ENCODE measurements at regions not wholly inside any gene's neighbourhood (a gene's known extent, or its start where the extent isn't known, plus 50 kb on each side); places are given as distances from the start of the nearest gene placed in this dataset.

DNA sequence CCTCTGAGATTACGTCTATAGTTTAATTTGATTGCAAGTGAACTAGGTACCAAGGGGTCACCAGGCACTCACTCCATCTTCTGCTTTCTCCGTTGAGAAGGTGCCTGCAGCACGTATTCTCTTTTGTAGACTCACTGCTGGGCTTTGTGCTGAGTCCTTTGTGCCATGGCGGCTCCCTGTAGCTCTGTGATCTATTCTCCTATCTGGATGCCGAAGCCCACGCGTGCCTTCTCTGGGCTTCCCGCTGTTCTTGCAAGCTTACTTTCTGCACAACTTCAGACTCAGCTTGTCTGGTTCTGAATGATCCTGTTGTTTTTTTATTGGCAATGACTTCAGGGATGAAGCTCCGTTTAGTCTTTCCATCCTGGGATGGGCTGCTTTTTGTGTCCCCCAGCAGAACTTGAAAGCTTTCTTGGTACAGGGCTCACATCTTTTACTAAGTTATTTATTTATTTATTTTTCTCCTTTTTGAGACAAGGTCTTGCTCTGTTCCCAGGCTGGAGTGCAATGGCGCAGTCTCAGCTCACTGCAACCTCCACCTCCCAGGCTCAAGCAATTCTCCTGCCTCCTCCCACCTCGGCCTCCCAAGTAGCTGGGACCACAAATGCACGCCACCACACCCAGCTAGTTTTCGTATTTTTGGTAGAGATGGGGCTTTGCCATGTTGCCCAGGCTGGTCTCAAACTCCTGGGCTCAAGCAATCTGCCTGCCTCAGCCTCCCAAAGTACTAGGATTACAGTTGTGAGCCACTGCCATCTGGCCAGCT, 100.9 kb upstream of the NKX1-1 start:
- no peak overlapping the region for H2AFZ ChIP-seq (ENCODE audit: low read depth, low read length)
- H3K27me3 ChIP-seq (ENCODE audit: control insufficient read depth in 2 of 2, insufficient read depth in 2 of 2, low read length in 2 of 2): no peaks in the 10 kb centered on the region
- H3K9ac ChIP-seq (replicated peaks; ENCODE audit: extremely low read depth, insufficient read depth, low read length): no peak overlapping the region
- CTCF ChIA-PET: interaction anchor here (0.9 kb wide), 1 partner anchor 35 kb away, joined by 3 read pairs; no protein-coding TSS in a partner anchor
- no peaks in the 10 kb centered on the region for H3K79me2 ChIP-seq (ENCODE audit: control insufficient read depth, insufficient read depth, low read length)
- dilution Hi-C loops (cut with MboI; ENCODE audit: extremely low pct_ligation_motif_present, low sequenced_read_pairs) (no loop called here), intact Hi-C loops (cut with micrococcal nuclease) (no loop called here)
- no peaks in the 10 kb centered on the region for H3K9me1 ChIP-seq (replicated peaks; ENCODE audit: control insufficient read depth, extremely low read depth, insufficient read depth, low read length)
- no peaks in the 10 kb centered on the region for H3K4me1 ChIP-seq (ENCODE audit: control insufficient read depth, extremely low read depth, insufficient read depth, low read length)
- BruUV-seq (replicated peaks): no TSS peak
- POLR2A ChIA-PET: no interaction called here
- FAIRE-seq: no peak
- no peaks in the 10 kb centered on the region for H3K9me3 ChIP-seq (replicated peaks; ENCODE audit: control insufficient read depth, insufficient read depth, low read length)
- no peak overlapping the region for H3K4me2 ChIP-seq (ENCODE audit: insufficient read depth, low read length)
- TF ChIP-seq, protein P1, sequence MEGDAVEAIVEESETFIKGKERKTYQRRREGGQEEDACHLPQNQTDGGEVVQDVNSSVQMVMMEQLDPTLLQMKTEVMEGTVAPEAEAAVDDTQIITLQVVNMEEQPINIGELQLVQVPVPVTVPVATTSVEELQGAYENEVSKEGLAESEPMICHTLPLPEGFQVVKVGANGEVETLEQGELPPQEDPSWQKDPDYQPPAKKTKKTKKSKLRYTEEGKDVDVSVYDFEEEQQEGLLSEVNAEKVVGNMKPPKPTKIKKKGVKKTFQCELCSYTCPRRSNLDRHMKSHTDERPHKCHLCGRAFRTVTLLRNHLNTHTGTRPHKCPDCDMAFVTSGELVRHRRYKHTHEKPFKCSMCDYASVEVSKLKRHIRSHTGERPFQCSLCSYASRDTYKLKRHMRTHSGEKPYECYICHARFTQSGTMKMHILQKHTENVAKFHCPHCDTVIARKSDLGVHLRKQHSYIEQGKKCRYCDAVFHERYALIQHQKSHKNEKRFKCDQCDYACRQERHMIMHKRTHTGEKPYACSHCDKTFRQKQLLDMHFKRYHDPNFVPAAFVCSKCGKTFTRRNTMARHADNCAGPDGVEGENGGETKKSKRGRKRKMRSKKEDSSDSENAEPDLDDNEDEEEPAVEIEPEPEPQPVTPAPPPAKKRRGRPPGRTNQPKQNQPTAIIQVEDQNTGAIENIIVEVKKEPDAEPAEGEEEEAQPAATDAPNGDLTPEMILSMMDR (IDR thresholded peaks at IDR 0.05; ENCODE audit: extremely low read depth in 1 of 2, insufficient read depth in 1 of 2, low read depth in 1 of 2, low read length in 2 of 2): no peak
- TF ChIP-seq, protein P2, sequence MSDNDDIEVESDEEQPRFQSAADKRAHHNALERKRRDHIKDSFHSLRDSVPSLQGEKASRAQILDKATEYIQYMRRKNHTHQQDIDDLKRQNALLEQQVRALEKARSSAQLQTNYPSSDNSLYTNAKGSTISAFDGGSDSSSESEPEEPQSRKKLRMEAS (IDR thresholded peaks at IDR 0.05; ENCODE audit: insufficient read depth, insufficient read length): no peak
- TF ChIP-seq GATA2 (IDR thresholded peaks at IDR 0.05; ENCODE audit: insufficient read depth, insufficient read length, low read depth, low read length) (no peak), MYC (IDR thresholded peaks at IDR 0.05; ENCODE audit: low read depth, low read length) (no peak), FOS (IDR thresholded peaks at IDR 0.05; ENCODE audit: borderline replicate concordance, insufficient read depth, low read length) (no peak), POLR2A (IDR thresholded peaks at IDR 0.05; ENCODE audit: low read depth, low read length) (no peak), EZH2 (IDR thresholded peaks at IDR 0.05; ENCODE audit: borderline replicate concordance, low read depth, low read length, severe bottlenecking) (no peak), POLR2AphosphoS5 (IDR thresholded peaks at IDR 0.05; ENCODE audit: insufficient read depth, low read depth, low read length) (no peak), JUN (IDR thresholded peaks at IDR 0.05; ENCODE audit: borderline replicate concordance, insufficient read depth, insufficient read length, low read depth) (no peak)
- no peaks in the 10 kb centered on the region for H4K20me1 ChIP-seq (replicated peaks; ENCODE audit: control insufficient read depth, extremely low read depth, insufficient read depth, low read length)
- no peak for DNase-seq (ENCODE audit: low read depth, low spot score)
- H3K36me3 ChIP-seq (ENCODE audit: control insufficient read depth in 2 of 2, extremely low read depth in 1 of 2, insufficient read depth in 2 of 2, low read length in 2 of 2): no peaks in the 10 kb centered on the region
- H3K4me3 ChIP-seq (replicated peaks in 1 of 3; ENCODE audit: insufficient read depth in 1 of 3, low read depth in 1 of 3, low read length in 3 of 3): no peak overlapping the region
- no peak overlapping the region for H3K27ac ChIP-seq (ENCODE audit: insufficient read depth, low read depth, low read length)

All from endothelial cell of umbilical vein (primary cell).